ENCODE measurements at regions not wholly inside any gene's neighbourhood (a gene's known extent, or its start where the extent isn't known, plus 50 kb on each side); places are given as distances from the start of the nearest gene placed in this dataset.

DNA sequence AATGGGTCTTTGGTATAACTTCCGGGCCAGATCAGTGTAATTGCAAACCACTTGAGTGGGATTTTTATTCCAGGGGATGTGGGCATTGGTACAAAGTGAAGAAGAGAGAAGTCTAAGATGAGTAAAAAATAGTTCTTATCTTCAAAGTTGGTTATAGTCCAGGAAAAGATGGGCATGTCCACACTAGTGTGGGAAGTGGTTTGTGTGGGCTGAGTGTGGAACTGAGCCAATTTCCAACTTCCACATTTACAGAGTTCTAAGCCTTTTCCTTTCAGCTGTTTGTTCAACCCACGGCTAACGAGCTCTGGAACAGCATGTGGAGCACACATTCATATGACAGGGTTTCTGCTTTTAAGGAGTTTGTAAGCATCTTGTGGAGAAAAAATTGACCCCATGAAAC is 72.3 kb upstream of the IFNGR1 start:
- no peak overlapping the region for H3K4me3 ChIP-seq (ENCODE audit: extremely low read depth in 1 of 4, insufficient read depth in 2 of 4, low read depth in 3 of 4, low read length in 4 of 4)
- no peak for DNase-seq (ENCODE audit: low read depth in 1 of 2, low spot score in 2 of 2)
- no peak for TF ChIP-seq POU5F1 (IDR thresholded peaks at IDR 0.05; ENCODE audit: low read depth, low read length)
- TF ChIP-seq FOSL1 (IDR thresholded peaks at IDR 0.05; ENCODE audit: insufficient read depth, low read depth, low read length), result no peak

More for the DNA sequence above, 72.3 kb upstream of the IFNGR1 start:
- no peak overlapping the region for H3K18ac ChIP-seq (ENCODE audit: extremely low read depth, low read length)
- H3K9ac ChIP-seq (replicated peaks in 1 of 4; ENCODE audit: extremely low read depth in 1 of 4, low read depth in 3 of 4, low read length in 3 of 4), result no peak overlapping the region
- no peaks in the 10 kb centered on the region for H3K23me2 ChIP-seq (ENCODE audit: low read depth, low read length)
- no peak overlapping the region for H3K56ac ChIP-seq (replicated peaks; ENCODE audit: insufficient read length, low read depth, low read length)
- 93% methylated on average over 3 of the region's 3 CpGs; no CpG with 5 or more reads in 1 of the 2 experiments for WGBS, 2 experiments (ENCODE audit: extremely low coverage in 1 of 2, insufficient coverage in 1 of 2, insufficient read length in 1 of 2, insufficient replicate concordance in 2 of 2, low coverage in 1 of 2, low lambda C conversion rate in 2 of 2, missing lambda C conversion rate in 1 of 2)
- H3K4me2 ChIP-seq (ENCODE audit: insufficient read depth in 1 of 2, low read depth in 2 of 2, low read length in 2 of 2), result no peak overlapping the region
- no peak overlapping the region for H3K27ac ChIP-seq (ENCODE audit: low read depth, low read length)
- no peak overlapping the region for H2BK20ac ChIP-seq (ENCODE audit: low read length)
- H4K5ac ChIP-seq (ENCODE audit: insufficient read length, low read depth, low read length), result no peak overlapping the region
- no peak overlapping the region for H4K91ac ChIP-seq (replicated peaks; ENCODE audit: insufficient read length, low read length)
- no peaks in the 10 kb centered on the region for H3K36me3 ChIP-seq (ENCODE audit: control insufficient read depth in 2 of 4, insufficient read depth in 4 of 4, low read length in 3 of 4)
- no peaks in the 10 kb centered on the region for H3K79me1 ChIP-seq (ENCODE audit: low read depth, low read length)
- no peak overlapping the region for H3K4ac ChIP-seq (replicated peaks; ENCODE audit: insufficient read length, low read depth, low read length)
- H4K20me1 ChIP-seq (replicated peaks in 1 of 2; ENCODE audit: control insufficient read depth in 1 of 2, insufficient read depth in 2 of 2, low read length in 2 of 2), result no peaks in the 10 kb centered on the region
- no peak overlapping the region for H4K8ac ChIP-seq (ENCODE audit: extremely low read depth, insufficient read depth, low read length)
- no peaks in the 10 kb centered on the region for H3K9me3 ChIP-seq (ENCODE audit: insufficient read depth in 2 of 2, low read depth in 1 of 2, low read length in 1 of 2)
- no peak overlapping the region for H2BK5ac ChIP-seq (ENCODE audit: low read depth, low read length)
- H3K14ac ChIP-seq (ENCODE audit: insufficient read length), result no peak overlapping the region
- H2BK12ac ChIP-seq (ENCODE audit: low read depth, low read length), result no peak overlapping the region
- no peak for FAIRE-seq
- H3K23ac ChIP-seq (ENCODE audit: insufficient read length), result no peak overlapping the region
- H3K27me3 ChIP-seq (replicated peaks in 1 of 4; ENCODE audit: control insufficient read depth in 3 of 4, extremely low read depth in 1 of 4, insufficient read depth in 3 of 4, low read length in 3 of 4), result no peaks in the 10 kb centered on the region
- ChIA-PET CTCF (ENCODE audit: partially characterized antibody) (interaction anchor here (0.8 to 1.9 kb wide), 4 partner anchors 14 to 349 kb away, joined by 3 to 4 read pairs (median 3); no protein-coding TSS in a partner anchor), POLR2A (ENCODE audit: partially characterized antibody) (no interaction called here)
- H2BK15ac ChIP-seq (ENCODE audit: low read length), result no peak overlapping the region
- no peak overlapping the region for H2AFZ ChIP-seq (ENCODE audit: low read length)
- no peaks in the 10 kb centered on the region for H3K79me2 ChIP-seq (ENCODE audit: control insufficient read depth in 1 of 2, insufficient read depth in 2 of 2, low read length in 2 of 2)
- no peak overlapping the region for H2AK5ac ChIP-seq (ENCODE audit: low read depth, low read length)
- no peak overlapping the region for H2BK120ac ChIP-seq (replicated peaks; ENCODE audit: low read depth, low read length)
- H3K4me1 ChIP-seq (replicated peaks in 1 of 4; ENCODE audit: control insufficient read depth in 3 of 4, insufficient read depth in 4 of 4, low read length in 3 of 4), result peaks cover 0 to 8% (median 5%) of the 10 kb centered on the region in 4 experiments; a peak in 3 of 7 replicates

Data from H1 (cell line).